GM18498 (cell line): ENCODE measurements at regions not wholly inside any gene's neighbourhood (a gene's known extent, or its start where the extent isn't known, plus 50 kb on each side); places are given as distances from the start of the nearest gene placed in this dataset.
"Not testable (repeated sequence)": the region's sequence is repeated elsewhere in the genome, so short reads cannot be mapped to it uniquely, and the experiment has no call there.

Experiments used
- ATAC-seq: cut with Tn5 transposase; IDR thresholded peaks from one replicate; pipeline ENCODE4 v1.9.1; 2021; ENCODE audit warnings: mild to moderate bottlenecking, moderate library complexity; ENCODE audit not compliant: unreplicated experiment

DNA sequence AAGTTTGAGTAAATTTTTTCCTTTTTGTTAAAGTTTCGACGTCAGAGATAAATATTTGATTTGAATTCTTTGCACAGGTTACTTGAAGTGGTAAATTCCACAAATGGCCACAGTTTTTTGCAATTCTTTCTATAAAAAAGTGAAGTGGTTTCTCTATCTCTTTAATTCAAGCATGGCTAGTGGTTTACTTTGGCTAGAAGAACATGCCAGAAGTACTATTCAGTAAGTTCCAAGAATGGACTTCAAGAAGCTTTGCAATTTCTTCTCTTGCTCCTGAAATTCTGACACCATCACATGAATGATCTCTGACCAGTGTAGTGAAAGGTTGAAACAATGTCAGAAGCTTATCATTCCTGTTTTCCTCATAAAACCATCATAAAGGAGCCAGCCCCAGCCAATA lies 55.7 kb upstream of the RNPC3 start:
- ATAC-seq = no peak

DNA sequence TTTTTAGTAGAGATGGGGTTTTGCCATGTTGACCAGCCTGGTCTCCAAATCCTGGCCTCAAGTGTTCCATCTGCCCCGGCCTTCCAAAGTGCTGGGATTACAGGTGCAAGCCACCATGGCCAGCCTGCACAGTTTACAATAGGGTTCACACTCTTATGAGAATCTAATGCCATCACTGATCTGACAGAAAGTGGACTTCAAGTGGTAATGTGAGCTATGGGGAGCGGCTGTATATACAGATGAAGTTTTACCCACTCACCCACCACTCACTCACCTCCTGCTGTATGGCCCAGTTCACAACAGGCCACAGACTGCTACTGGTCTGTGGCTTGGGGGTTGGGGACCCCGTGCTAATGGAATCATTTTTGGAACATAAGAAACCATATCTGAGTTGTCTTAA lies 58.4 kb upstream of the RNPC3 start:
- no peak for ATAC-seq

DNA sequence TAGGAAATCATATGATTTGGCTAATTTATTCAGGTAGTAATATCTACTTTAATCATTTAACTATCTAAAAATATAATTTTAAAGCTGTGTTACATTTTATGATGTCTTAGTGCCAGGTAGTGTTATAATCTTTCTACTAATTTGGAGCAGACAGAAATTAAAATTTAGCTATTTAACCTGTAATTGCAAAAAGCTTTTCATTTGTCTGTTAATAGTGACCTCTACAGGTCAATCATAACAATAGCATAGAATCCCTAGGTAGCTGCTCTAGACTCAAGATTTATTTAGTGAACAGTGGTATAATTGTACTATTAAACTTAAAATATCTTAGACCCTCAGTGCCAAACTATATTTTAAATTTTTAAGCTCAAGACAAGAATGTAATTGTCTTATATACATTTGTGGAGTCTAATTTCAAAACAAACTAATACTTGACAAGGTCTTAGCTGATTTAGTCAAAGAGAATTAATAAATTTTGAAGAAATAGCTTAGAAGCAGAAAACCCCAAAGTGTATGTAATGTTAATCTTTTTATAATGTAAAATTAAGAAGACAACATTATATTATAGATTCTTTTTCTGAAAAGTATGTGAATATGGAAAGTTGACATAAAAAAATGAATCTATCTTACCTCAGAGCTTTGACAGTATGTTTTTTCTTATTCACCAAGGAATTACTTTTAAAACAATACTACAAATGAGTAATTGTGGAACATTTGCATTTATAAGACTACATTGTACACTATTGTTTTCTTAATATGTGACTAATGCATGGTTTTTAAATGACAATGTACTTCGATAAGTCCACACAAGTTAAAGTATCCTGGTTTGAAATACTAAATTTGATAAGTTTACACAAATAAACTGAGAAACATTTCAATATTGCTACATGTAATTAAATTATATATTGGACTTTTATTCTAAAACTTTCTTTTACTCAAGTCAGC lies 64.1 kb upstream of the RNPC3 start:
- peak; percentile 73 for ATAC-seq

DNA sequence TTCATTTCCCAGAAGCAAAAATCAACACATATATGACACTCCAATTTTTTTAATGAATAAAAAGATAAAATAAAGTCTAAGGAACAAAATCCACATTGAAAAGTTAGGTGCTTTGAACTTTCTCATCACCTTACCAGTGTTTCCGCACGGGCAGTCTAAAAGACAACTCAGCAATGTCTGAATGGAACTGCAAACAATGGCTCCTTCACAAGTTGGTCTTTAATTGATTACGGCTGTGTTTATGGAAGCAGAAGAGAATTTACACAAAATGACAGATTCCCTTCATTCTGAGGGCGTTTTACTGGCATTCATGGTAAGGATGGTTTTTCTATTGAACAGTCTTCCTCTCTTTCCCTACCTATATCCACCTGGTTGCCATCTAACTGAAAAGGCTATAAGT lies 65.0 kb upstream of the RNPC3 start:
- ATAC-seq = no peak

DNA sequence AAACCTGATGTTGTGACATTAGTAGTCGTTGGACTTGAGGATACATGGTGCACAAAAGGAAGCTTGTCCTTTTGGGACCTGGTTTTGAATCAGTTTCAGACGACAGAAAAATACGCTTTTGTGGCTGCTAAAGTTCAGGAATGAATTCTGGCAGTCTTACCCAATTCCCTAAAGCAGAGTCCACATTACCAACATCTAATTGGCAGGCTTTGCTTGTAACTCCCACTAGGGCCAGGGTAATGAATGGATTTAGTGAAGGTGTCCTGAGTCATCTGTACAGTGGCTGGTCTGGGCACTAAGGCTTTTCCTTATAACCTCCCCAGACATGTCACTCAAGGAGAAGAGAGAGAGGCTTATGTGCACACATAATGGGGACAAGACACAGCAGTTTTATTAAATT lies 66.2 kb upstream of the RNPC3 start:
- ATAC-seq = no peak

DNA sequence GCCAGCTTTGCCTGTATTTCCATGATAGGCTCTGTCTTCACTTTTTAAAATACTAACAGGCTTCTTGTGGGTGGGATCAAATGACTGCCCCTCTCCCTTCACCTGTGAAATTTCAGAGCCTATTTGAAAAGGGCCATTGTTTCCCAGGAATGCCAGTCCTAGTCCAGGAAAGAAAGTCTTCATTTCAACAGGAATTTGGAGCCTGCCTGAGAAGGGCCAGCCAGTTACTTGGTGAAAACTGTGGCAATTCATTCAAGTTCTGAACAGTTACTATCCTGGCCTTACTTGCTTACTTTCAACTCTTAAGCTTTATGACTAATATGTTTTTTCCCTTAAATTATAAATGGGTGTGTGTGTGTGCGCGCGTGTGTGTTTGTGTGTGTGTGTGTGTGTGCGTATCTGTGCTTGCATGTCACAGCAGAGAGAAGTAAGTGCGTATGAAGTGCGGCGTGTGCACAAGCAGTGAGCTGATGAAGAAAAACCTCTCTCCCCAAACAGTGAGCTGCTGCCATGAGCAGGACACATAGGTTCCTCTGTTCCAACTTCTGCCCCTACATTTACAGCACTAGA lies 67.5 kb upstream of the RNPC3 start:
- no peak for ATAC-seq

DNA sequence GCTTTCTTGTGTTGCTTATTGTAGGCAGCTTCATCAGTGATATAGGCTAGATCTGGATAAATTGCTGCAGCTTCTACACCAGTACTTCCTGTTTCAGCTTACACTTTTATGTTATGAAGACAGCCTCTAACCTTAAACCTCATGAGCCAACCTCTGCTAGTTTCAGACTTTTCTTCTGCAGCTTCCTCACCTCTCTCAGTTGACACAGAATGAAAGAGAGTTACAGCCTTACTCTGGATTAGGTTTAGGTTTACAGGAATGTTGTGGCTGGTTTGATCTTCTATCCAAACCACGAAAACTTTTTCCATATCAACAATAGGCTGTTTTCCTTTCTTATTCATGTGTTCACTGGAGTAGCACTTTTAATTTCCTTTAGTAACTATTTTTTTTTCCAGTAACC lies 76.9 kb upstream of the RNPC3 start:
- no peak for ATAC-seq

DNA sequence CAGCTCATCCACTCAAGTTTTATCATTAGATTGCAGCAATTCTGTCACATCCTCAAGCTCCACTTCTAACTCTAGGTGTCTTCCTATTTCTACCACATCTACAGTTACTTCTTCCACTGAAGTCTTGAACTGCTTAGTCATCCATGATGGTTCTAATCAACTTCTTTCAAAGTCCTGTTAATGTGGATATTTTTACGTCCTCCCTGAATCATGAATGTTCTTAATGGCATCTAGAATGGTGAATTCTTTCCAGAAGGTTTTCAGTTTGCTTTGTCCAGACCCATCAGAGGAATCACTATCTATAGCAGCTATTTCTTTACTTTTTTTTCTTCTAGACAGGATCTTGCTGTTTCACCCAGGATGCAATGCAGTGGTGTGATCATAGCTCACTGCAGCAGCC lies 78.0 kb upstream of the RNPC3 start:
- no peak for ATAC-seq

DNA sequence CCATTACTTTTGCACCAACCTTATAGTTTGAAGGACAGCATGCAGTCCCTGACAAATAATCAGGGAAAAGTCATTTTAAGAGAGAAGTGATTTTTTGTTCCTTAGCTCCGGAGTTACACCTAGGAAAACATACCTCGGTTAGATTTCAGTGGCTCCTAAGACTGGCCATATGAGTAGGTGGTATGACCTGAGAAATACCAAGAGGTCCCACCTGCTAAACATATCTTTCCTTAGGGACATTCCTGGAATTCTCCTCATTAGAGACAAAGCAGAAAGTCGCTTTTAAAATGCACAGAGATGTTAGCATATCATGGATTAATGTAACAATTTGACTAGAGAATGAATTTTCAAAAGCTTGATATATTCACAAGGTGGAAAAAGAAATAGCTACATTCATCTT lies 84.2 kb upstream of the RNPC3 start:
- ATAC-seq = no peak

DNA sequence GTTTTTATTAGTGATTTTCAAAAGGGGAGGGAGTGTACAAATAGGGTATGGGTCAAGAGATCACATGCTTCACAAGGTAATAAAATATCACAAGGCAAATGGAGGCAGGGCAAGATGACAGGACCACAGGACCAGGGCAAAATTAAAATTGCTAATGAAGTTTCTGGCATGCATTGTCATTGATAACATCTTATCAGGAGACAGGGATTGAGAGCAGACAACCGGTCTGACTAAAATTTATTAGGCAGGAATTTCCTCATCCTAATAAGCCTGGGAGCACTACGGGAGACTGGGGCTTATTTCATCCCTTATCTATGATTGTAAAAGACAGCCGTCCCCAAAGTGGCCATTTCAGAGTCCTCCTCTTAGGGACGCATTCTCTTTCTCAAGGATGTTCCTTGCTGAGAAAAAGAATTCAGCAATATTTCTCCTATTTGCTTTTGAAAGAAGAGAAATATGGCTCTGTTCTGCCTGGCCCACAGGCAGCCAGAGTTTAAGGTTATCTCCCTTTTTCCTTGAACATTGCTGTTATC lies 88.9 kb upstream of the RNPC3 start:
- ATAC-seq = not testable (repeated sequence)

DNA sequence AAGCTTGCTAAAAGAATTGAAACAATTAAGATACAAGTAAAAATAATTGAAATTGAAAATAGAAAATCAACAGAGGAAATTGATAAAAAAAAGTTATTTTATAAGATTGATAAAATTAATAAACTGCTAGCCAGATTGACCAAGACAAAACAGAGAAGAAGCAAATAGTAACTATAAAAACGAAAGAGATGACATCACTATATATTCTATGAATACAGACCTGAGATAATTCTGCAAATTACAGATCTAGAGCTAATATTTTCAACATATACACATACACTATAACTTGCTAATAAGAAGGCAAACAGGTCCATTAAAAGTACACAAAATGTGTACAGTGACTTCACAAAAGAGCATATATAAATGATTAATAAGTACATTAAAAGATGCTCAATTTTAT lies 90.1 kb upstream of the RNPC3 start:
- ATAC-seq = no peak

DNA sequence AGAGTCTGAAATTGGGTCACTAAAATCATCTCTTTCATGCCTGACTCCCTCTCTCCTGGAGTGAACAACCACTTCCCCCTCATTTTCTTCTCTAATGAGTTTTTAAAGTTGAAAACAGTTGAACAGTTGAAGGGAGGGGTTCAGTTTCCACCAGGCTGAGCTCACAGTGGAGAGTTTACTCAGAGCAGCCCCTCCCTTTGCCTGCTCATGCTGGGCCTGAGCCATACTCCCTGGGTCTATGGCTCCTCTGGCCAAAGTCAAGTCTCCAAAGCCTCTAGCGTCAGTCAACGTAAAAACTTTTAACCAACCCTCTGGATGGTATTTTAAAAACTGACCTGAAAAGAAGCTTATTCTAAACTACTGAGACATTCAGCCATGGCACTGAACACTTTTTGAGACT lies 100.8 kb upstream of the RNPC3 start:
- no peak for ATAC-seq

DNA sequence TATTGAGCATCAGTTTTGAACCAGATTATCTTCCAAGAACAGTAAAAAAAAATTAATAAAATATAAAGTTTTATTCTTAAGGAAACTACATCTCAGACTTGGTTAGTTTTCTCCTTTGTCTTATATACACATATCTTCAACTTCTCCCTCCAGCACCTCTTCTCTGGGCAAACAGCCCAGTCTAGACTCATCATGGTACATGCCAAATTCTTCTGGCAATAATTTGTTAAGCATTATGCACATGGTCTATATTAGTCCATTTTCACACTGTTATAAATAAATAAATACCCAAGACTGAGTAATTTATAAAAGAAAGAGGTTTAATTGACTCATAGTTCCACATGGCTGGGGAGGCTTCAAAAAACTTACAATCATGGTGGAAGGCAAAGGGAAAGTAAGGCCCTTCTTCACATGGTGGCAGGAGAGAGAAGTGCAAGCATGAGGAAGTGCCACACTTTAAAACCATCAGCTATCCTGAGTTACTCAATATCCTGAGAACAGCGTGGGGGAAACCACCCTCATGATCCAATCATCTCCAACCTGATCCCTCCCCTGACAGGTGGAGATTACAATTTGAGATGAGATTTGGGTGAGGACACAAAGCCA lies 108.7 kb upstream of the RNPC3 start:
- ATAC-seq = no peak

DNA sequence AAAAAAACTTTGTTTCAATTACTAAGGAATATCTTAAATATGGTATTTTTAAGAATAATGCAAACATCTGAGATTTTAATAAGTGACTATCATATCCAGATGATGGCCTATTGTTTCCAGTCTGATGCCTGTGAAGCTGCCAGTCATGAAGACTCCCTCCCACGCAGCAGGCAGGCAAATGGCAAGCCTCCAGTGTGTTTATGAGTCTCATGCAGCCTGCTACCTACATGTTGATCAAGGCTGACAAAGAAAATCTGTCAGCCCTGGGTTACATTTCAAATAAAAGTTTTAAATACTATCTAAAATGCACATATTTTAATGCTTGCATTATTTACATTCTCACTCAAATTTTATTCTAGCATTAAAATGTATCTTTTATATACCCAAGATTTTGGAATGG lies 137.6 kb upstream of the RNPC3 start:
- no peak for ATAC-seq

DNA sequence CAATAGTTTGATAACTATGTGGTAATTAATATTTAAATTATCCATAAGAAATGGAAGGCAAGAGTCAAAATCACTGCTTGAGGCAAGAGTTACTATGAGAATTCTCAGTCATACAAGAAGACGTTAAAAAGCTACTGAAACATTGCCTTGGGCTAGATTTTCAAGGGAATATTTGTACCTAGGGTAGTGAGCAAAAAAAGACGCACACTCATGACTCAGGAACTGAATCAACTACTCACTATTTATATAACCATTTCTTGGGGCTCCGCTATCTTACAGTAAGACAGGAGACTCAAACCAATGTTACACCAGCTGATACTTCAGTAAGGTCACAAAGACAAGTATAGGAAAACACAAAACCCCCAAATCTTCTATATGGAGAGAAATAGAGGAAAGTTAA lies 151.5 kb upstream of the RNPC3 start:
- ATAC-seq = no peak

DNA sequence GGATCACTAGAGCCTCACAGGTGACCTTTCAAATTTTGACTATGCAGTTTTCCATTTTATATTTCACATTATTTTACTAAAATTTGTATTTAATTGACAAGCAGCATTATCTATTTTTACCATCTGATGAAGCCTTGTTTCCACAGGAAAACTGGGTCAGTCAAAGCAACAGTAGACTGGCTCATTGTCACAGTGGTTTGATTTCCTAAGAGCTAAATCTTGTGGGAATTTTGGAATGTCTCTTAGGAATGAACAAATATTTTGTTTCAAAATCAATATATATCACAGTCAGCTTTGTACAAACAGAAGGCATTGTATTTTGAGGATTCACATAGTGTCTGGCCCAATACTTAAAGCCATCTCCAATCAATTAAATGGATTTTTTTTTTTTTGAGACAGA lies 152.6 kb upstream of the RNPC3 start:
- ATAC-seq = no peak

DNA sequence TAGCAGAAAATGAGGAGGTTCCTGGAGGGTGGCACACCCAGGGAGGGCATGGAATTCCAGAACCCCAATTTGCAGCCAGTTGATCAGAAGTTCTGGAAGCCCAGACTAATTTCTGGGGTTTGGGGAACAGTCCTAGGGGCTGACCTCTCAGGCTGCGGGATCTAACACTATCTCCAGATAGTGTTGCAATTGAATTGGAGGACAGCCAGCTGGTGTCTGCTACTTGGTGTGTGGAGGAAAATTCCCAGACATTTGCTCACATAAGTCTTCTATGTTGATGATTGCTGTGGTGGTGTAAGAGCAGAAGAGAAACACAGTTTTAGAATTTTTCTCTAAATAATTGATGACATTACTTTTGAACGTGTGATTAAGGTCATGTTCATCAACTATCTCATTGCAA lies 154.3 kb upstream of the RNPC3 start:
- no peak for ATAC-seq

DNA sequence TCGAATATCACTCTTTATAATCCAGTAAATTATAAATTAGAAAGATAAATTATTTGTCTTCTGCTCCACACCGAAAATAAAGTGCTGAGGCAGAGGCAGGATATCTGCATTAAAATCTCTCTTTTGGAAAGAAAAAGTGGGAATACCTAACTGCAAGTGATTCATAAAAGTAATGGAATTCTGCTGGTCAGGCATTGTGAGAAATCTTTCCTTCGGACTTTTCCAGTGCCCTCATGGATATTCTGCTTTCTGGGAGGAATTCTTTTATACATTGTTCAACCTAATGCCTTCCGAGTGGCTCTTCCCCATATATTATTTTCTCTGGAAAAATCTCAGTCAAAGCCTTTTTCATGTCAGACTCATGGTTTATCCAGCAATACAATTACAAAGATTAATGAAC lies 158.3 kb upstream of the RNPC3 start:
- ATAC-seq = no peak

DNA sequence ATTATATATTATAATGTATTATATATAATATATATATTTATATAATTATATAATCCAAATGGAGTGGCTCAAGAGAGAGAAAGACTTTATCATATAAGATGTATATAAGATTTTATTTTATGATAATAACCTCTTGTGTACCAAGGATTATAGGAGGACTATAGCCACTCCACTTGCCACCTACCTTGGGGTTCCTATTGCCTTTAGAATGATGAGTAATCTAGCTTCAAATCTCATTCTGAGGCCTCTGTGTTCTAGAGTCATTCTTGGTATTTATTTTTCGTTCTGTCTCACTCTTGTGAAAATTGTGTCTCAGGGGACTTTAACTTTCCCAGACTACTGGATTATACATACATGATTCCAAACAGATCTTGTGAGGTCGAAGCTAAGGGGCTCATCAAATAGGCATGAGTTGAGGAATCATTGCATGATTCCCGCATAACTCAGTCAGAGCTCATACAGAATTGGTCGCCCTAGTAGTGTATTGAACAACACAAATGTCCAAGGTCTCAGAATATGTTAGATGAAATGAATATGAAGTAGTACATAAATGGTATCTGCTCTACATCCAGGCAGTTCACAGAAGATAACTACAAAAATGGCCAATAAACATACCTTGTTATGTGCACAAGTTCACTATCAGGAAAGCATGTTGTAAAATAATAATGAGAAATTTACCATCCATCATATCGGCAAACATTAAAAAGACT lies 159.5 kb upstream of the RNPC3 start:
- ATAC-seq = no peak

DNA sequence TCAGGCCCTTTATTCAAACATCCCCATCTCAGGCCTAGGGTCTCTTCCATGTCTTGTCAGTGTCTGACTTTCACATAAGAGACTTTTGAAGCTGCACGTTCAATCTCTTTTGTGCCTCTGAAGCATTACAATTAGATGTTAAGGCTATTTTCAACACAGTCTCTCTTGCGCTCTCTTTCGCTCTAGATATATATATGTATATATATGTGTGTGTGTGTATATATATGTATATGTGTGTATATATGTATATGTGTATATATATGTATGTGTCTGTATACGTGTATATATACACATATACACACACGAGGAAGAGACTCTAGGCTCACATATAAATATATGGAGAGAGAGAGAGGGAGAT lies 162.5 kb upstream of the RNPC3 start:
- ATAC-seq = no peak

DNA sequence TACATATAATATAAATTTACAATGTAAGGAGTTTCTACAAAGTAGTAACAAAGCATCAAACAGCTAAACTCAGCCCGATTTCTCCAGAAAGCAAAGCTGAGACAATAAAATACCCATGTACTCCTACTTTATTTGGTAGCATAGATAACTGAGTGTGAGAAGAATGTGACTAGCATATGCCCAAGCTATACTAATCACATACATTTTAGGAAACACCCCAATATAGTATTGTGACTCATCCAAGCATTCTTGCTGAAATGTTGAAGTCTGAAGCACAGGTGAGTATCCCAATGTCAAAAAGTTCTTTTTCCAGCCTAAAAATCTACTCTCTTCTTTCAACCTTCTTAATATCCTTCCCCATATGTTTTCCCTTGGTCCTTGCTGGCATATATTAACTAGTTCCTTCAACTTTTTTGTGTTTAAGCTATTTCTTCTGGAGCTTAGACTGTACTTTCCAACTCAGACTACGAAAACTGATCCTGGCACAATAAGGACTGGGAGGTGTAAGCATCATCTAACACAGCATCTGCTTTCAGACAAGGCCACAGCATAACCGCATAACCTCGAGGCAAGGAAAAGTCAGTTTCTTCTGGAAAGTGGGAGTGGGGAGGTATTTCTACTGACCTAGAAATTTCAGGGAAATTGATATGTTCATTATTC lies 163.0 kb upstream of the RNPC3 start:
- no peak for ATAC-seq
